Body of pancreas (tissue), 4 donors: ENCODE measurements at regions not wholly inside any gene's neighbourhood (a gene's known extent, or its start where the extent isn't known, plus 50 kb on each side); places are given as distances from the start of the nearest gene placed in this dataset.

ENCODE experiments used
- ATAC-seq: fragments of 150-250 bp; one replicate; pipeline ENCODE4 v1.9.1; 2016
- DNase-seq, 4 donors: peaks; one replicate each; pipeline ENCODE4 v3.0.0-alpha.2; 2019
- H3K27ac ChIP-seq, 4 donors: fragments of 200-600 bp; sonication (generic); 1 replicate in 3 of 4; 2 replicates in 1 of 4; pipeline versions ENCODE4 v1.5.1 to v1.6.1; 2016 to 2019; ENCODE audit warnings: mild to moderate bottlenecking in 1 of 4, mixed read lengths in 1 of 4, moderate library complexity in 1 of 4
- H3K27me3 ChIP-seq, 2 donors: fragments of 200-600 bp; sonication (generic); one replicate each; pipeline ENCODE4 v1.6.0; 2016; ENCODE audit warnings: mild to moderate bottlenecking in 1 of 2
- H3K36me3 ChIP-seq, 2 donors: fragments of 200-600 bp; sonication (generic); replicated peaks in 1 of 2; 2 replicates each; pipeline ENCODE4 v1.5.1; 2016; ENCODE audit warnings: low read depth in 2 of 2; ENCODE audit not compliant: insufficient read depth in 1 of 2
- H3K4me1 ChIP-seq: fragments of 200-600 bp; sonication (generic); one replicate; pipeline ENCODE4 v1.6.0; 2016
- H3K4me3 ChIP-seq, 2 donors: fragments of 200-600 bp; sonication (generic); 1 replicate in 1 of 2; 2 replicates in 1 of 2; pipeline ENCODE4 v1.5.1; 2016 to 2019
- H3K9me3 ChIP-seq, 3 donors: fragments of 200-600 bp; sonication (generic); 1 replicate in 2 of 3; 2 replicates in 1 of 3; pipeline ENCODE4 v1.5.1; 2016
- POLR2A ChIP-seq, 3 donors: fragments of 450-650 bp; IDR thresholded peaks; one replicate each; pipeline ENCODE4 v1.6.1; 2016; ENCODE audit warnings: antibody characterized with exemption in 3 of 3, mild to moderate bottlenecking in 2 of 3
- WGBS, 2 donors: methylation state at CpG; one replicate each; pipeline ENCODE4 v1.1.5; 2017; 5-methylcytosine and 5-hydroxymethylcytosine counted together
- intact Hi-C: fragments of 100-400 bp; cut with DNase I; formaldehyde crosslinking; loops from one replicate; pipeline ENCODE4 v1.15.1; 2023
- TF ChIP-seq, protein P1 (sequence below), 7 experiments: fragments of 450-650 bp in 4 of 7; fragments of 200-600 bp in 3 of 7; sonication (generic) in 3 of 7; IDR thresholded peaks; one replicate each; pipeline ENCODE4 v1.5.1; 2016 to 2019; ENCODE audit warnings: antibody characterized with exemption in 7 of 7

GRCh38 chr15:68512052-68512451 is 66.7 kb upstream of the CORO2B start:
- 55 to 65% methylated on average over 7 of the region's 7 CpGs for WGBS, 2 donors
- Histone ChIP-seq H3K36me3 (no peaks in the 10 kb centered on the region), H3K4me3 (no peak overlapping the region)

DNA sequence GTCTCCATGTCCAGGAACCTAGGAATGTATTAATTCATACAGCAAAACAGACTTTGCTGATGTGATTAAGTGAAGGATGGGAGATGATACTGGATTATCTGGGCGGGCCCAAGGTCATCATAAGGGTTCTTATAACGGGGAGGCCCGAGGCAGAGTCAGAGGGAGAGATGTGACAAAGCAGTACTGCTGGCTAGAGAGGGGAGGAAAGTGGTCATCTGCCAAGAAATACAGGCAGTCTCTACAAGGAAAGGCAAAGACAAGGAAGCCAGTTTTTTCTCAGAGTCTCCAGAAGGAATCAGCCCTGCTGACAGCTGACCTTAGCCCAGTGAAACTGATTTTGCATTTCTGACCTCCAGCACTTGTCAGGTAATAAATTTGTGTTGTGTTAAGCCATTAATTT is 66.2 kb upstream of the CORO2B start:
- ATAC-seq (no peak), DNase-seq (no peak)
- Histone ChIP-seq H3K4me3 (no peak overlapping the region), H3K27ac (peak overlapping the region in 1 of 4 donors; percentile 8), H3K27me3 (no peaks in the 10 kb centered on the region), H3K4me1 (no peaks in the 10 kb centered on the region), H3K36me3 (no peaks in the 10 kb centered on the region), H3K9me3 (no peaks in the 10 kb centered on the region)
- no peak for TF ChIP-seq POLR2A (IDR thresholded peaks at IDR 0.05)
- WGBS, 2 donors, result 69 to 82% methylated on average over 3 of the region's 3 CpGs
- intact Hi-C loops, result no loop called here

More at GRCh38 chr15:68512052-68512451, 66.7 kb upstream of the CORO2B start:
- DNase-seq (no peak), ATAC-seq (no peak)
- no peak for TF ChIP-seq POLR2A (IDR thresholded peaks at IDR 0.05)
- TF ChIP-seq, protein P1, sequence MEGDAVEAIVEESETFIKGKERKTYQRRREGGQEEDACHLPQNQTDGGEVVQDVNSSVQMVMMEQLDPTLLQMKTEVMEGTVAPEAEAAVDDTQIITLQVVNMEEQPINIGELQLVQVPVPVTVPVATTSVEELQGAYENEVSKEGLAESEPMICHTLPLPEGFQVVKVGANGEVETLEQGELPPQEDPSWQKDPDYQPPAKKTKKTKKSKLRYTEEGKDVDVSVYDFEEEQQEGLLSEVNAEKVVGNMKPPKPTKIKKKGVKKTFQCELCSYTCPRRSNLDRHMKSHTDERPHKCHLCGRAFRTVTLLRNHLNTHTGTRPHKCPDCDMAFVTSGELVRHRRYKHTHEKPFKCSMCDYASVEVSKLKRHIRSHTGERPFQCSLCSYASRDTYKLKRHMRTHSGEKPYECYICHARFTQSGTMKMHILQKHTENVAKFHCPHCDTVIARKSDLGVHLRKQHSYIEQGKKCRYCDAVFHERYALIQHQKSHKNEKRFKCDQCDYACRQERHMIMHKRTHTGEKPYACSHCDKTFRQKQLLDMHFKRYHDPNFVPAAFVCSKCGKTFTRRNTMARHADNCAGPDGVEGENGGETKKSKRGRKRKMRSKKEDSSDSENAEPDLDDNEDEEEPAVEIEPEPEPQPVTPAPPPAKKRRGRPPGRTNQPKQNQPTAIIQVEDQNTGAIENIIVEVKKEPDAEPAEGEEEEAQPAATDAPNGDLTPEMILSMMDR (IDR thresholded peaks at IDR 0.05), result no peak
- Histone ChIP-seq H3K9me3 (no peaks in the 10 kb centered on the region), H3K27ac (peak overlapping the region in 1 of 4 donors; percentile 8), H3K27me3 (no peaks in the 10 kb centered on the region), H3K4me1 (no peaks in the 10 kb centered on the region)
- intact Hi-C loops, result no loop called here

DNA sequence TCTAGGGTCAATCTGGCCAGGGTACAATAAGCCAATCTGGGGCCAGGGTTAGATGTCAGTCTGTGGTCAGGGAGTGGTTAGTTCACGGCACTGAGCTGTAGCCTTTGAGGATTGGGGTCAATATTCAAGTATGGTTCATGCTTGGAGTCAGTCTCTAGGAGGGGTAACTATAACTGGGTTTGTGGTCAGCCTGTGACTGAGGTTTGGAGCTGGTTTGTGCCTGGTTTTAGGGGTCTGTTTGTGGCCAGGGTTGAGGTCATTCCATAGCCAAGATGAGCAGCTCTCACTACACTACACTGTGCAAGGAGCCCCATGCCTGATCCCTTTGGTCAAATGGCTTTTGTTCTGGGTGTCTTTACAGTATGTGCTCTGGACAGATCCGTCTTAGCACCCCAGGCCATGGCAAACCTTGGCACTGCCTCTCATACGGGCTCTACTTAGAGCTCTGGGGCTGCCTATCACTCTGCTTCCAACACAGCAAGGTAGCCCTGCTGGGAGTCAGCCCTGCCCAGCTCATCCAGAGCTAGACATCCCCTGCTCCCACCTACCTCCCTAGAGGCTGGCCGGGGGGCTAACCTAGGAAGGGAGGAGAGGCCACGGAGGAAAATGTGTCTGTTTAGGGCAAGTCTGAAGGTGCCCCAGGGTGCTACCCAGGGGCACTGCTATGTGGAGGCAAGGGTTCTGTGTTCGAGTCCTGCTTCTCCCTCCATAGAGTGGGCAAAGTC is 63.3 kb upstream of the CORO2B start:
- no peaks in the 10 kb centered on the region for H3K9me3 ChIP-seq
- no peaks in the 10 kb centered on the region for H3K36me3 ChIP-seq
- no peaks in the 10 kb centered on the region for H3K4me1 ChIP-seq
- 70 to 77% methylated on average over 4 to 6 of the region's 6 CpGs for WGBS, 2 donors
- intact Hi-C loops, result no loop called here
- ATAC-seq (no peak), DNase-seq (no peak)
- H3K27ac ChIP-seq, result no peak overlapping the region
- H3K27me3 ChIP-seq, result no peaks in the 10 kb centered on the region
- H3K4me3 ChIP-seq, result no peak overlapping the region
- no peak for TF ChIP-seq POLR2A (IDR thresholded peaks at IDR 0.05)
- TF ChIP-seq, protein P1 (IDR thresholded peaks at IDR 0.05), result no peak

GRCh38 chr15:68517285-68517761 is 61.5 kb upstream of the CORO2B start:
- Histone ChIP-seq H3K9me3 (no peaks in the 10 kb centered on the region), H3K36me3 (no peaks in the 10 kb centered on the region), H3K4me1 (no peaks in the 10 kb centered on the region), H3K27ac (no peak overlapping the region), H3K27me3 (no peaks in the 10 kb centered on the region), H3K4me3 (no peak overlapping the region)
- intact Hi-C loops, result no loop called here
- no peak for ATAC-seq
- DNase-seq, result no peak
- 77 to 83% methylated on average over 6 of the region's 6 CpGs for WGBS, 2 donors
- TF ChIP-seq, protein P1 (IDR thresholded peaks at IDR 0.05), result no peak
- TF ChIP-seq POLR2A (IDR thresholded peaks at IDR 0.05), result no peak

DNA sequence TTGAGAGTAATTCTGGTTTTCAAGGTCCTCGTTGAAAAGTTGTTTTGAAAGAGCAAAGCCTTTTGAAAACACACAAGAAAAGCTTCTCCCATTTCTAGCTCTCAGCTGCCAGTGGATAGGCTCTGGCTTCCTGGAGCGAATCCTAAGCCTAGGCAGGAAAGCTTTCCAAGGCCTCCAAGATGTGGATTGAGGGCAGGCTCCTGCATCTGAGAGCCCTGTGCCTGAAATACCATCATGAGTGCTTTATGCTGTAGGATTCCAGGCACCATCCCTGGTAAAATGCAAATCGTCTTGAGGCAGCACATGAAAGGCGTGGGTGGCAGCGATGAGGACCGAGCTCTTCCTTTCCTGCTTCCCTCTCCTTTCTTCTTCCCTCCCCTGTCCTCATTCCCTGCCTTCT is 60.7 kb upstream of the CORO2B start:
- WGBS, 2 donors, result 65 to 68% methylated on average over 6 of the region's 6 CpGs
- Histone ChIP-seq H3K27me3 (no peaks in the 10 kb centered on the region), H3K4me1 (no peaks in the 10 kb centered on the region), H3K4me3 (no peak overlapping the region), H3K9me3 (no peaks in the 10 kb centered on the region), H3K36me3 (no peaks in the 10 kb centered on the region), H3K27ac (no peak overlapping the region)
- intact Hi-C loops, result no loop called here
- TF ChIP-seq POLR2A (IDR thresholded peaks at IDR 0.05), result no peak
- TF ChIP-seq, protein P1 (IDR thresholded peaks at IDR 0.05), result no peak
- DNase-seq, result no peak
- ATAC-seq, result no peak
